Tibial artery (tissue), 4 donors: ENCODE measurements at regions not wholly inside any gene's neighbourhood (a gene's known extent, or its start where the extent isn't known, plus 50 kb on each side); places are given as distances from the start of the nearest gene placed in this dataset.

ENCODE experiments used
- DNase-seq, 2 donors: peaks; one replicate each; pipeline ENCODE4 v3.0.0-alpha.2; 2019
- H3K27ac ChIP-seq, 2 donors: fragments of 200-600 bp; sonication (generic) in 1 of 2; 1 replicate in 1 of 2; 2 replicates in 1 of 2; pipeline ENCODE4 v1.5.1; 2018 to 2019; ENCODE audit warnings: mild to moderate bottlenecking in 1 of 2
- H3K27me3 ChIP-seq, 2 donors: fragments of 200-600 bp; sonication (generic) in 1 of 2; one replicate each; pipeline versions ENCODE4 v1.5.1 to v1.6.0; 2016 to 2019
- H3K36me3 ChIP-seq, 3 donors: fragments of 200-600 bp; sonication (generic) in 2 of 3; one replicate each; pipeline ENCODE4 v1.5.1; 2016 to 2019; ENCODE audit warnings: mild to moderate bottlenecking in 2 of 3
- H3K4me1 ChIP-seq, 4 donors: fragments of 200-600 bp; sonication (generic) in 2 of 4; 1 replicate in 3 of 4; 2 replicates in 1 of 4; pipeline ENCODE4 v1.5.1; 2016 to 2019
- H3K4me3 ChIP-seq, 2 donors: fragments of 200-600 bp; sonication (generic) in 1 of 2; 1 replicate in 1 of 2; 2 replicates in 1 of 2; pipeline ENCODE4 v1.5.1; 2018 to 2019; ENCODE audit warnings: mild to moderate bottlenecking in 2 of 2
- H3K9me3 ChIP-seq, 3 donors: fragments of 200-600 bp; sonication (generic) in 1 of 3; one replicate each; pipeline ENCODE4 v1.5.1; 2016 to 2019
- intact Hi-C: fragments of 100-400 bp; cut with DNase I; formaldehyde crosslinking; loops from one replicate; pipeline ENCODE4 v1.15.0; 2023; ENCODE audit warnings: low total_unique reads
- TF ChIP-seq, protein P1 (sequence below), 2 experiments: fragments of 200-600 bp in 1 of 2; fragments of 450-650 bp in 1 of 2; IDR thresholded peaks; one replicate each; pipeline ENCODE4 v1.5.1; 2017 to 2019; ENCODE audit warnings: antibody characterized with exemption in 2 of 2, mild to moderate bottlenecking in 1 of 2, moderate library complexity in 1 of 2

DNA sequence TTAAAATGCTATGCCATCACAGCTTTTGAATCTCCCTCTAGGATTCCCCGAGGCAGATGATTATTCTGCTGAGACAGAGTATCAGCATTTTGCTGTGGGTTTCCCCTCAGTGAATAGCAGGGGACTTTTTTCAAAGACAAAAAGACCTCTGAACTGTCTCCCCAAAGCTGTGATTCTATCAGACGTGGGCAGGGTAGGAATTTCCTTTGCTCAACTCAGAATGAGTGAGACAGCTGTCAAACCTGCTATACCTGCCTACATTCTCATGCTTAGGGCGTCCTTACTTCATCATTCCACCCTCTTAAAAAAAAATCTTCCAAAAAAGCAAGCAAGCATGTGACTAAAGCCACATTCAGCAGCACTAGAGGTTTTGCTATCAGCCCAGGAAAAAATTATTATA is 147.6 kb upstream of the FAM83B start:
- Histone ChIP-seq H3K27me3 (no peaks in the 10 kb centered on the region), H3K4me3 (no peak overlapping the region), H3K4me1 (no peaks in the 10 kb centered on the region), H3K27ac (no peak overlapping the region), H3K36me3 (no peaks in the 10 kb centered on the region), H3K9me3 (no peaks in the 10 kb centered on the region)
- intact Hi-C loops, result no loop called here
- TF ChIP-seq, protein P1, sequence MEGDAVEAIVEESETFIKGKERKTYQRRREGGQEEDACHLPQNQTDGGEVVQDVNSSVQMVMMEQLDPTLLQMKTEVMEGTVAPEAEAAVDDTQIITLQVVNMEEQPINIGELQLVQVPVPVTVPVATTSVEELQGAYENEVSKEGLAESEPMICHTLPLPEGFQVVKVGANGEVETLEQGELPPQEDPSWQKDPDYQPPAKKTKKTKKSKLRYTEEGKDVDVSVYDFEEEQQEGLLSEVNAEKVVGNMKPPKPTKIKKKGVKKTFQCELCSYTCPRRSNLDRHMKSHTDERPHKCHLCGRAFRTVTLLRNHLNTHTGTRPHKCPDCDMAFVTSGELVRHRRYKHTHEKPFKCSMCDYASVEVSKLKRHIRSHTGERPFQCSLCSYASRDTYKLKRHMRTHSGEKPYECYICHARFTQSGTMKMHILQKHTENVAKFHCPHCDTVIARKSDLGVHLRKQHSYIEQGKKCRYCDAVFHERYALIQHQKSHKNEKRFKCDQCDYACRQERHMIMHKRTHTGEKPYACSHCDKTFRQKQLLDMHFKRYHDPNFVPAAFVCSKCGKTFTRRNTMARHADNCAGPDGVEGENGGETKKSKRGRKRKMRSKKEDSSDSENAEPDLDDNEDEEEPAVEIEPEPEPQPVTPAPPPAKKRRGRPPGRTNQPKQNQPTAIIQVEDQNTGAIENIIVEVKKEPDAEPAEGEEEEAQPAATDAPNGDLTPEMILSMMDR (IDR thresholded peaks at IDR 0.05), result no peak
- DNase-seq, result no peak

DNA sequence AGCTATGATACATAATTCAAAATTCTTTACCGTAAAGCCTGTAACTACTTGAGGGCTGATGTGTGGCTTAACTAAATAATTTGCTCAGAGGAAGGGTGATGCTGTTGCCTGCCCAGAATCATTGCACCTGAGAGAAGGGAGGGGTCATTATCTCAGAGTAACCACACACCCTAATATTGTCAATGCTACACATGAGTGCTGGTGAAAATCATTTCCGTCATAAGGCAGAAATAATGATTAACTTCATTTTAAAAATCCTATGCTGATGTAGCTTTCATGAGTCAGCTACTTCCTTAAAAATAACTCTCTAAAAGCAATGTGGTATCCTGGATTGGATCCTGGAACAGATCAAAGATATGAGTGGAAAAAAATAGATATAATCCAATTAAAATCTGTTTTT is 146.4 kb upstream of the FAM83B start:
- intact Hi-C loops, result no loop called here
- H3K27me3 ChIP-seq, result no peaks in the 10 kb centered on the region
- H3K9me3 ChIP-seq, result no peaks in the 10 kb centered on the region
- no peak for DNase-seq
- H3K4me1 ChIP-seq, result no peaks in the 10 kb centered on the region
- no peak overlapping the region for H3K4me3 ChIP-seq
- no peaks in the 10 kb centered on the region for H3K36me3 ChIP-seq
- TF ChIP-seq, protein P1 (IDR thresholded peaks at IDR 0.05), result no peak
- no peak overlapping the region for H3K27ac ChIP-seq

DNA sequence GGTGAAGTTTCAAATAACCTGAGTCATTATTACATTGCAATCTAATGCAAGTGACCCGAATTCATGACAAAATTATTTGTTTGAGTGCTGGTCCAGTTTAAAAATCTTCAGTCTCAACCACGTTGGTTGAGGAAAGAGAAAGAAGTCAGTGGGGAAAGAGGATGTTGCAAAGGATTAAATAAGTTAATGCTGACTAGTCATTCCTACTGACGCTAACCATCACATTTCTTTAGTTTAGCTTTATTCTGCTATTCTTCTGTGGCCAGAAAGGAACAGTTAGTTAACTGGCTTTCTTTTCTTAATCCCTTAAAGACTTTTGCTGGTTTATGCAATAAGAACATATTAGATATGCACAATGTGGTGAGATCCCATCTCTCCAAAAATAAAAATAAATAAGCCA is 143.8 kb upstream of the FAM83B start:
- Histone ChIP-seq H3K9me3 (no peaks in the 10 kb centered on the region), H3K4me3 (no peak overlapping the region), H3K27me3 (no peaks in the 10 kb centered on the region), H3K27ac (no peak overlapping the region), H3K36me3 (no peaks in the 10 kb centered on the region), H3K4me1 (peaks cover 0 to 5% (median 0%) of the 10 kb centered on the region in 4 donors)
- TF ChIP-seq, protein P1 (IDR thresholded peaks at IDR 0.05), result no peak
- DNase-seq, result no peak
- intact Hi-C loops, result no loop called here

DNA sequence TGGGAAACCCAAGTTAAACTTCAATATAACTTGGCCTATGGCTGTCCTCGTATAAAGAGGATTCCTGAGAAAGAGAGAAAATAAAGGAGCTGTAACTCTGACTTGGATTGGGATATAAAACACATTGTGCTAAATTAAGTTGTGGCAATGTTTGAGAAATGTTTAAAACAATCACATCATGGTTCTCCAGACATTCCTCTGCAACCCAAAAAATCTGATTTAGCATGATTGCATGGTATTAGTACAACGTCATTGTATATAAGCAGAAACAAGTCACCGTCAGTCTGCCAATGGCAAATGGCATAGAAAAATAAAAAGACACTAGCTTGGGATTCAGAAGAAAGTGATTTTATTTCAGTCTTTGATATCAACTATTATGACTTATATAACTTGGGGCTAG is 140.2 kb upstream of the FAM83B start:
- no peaks in the 10 kb centered on the region for H3K9me3 ChIP-seq
- H3K27ac ChIP-seq, result no peak overlapping the region
- TF ChIP-seq, protein P1 (IDR thresholded peaks at IDR 0.05), result no peak
- H3K4me1 ChIP-seq, result peaks cover 0 to 5% (median 0%) of the 10 kb centered on the region in 4 donors
- H3K4me3 ChIP-seq, result no peak overlapping the region
- no peaks in the 10 kb centered on the region for H3K36me3 ChIP-seq
- intact Hi-C loops, result no loop called here
- no peak for DNase-seq
- H3K27me3 ChIP-seq, result no peaks in the 10 kb centered on the region

DNA sequence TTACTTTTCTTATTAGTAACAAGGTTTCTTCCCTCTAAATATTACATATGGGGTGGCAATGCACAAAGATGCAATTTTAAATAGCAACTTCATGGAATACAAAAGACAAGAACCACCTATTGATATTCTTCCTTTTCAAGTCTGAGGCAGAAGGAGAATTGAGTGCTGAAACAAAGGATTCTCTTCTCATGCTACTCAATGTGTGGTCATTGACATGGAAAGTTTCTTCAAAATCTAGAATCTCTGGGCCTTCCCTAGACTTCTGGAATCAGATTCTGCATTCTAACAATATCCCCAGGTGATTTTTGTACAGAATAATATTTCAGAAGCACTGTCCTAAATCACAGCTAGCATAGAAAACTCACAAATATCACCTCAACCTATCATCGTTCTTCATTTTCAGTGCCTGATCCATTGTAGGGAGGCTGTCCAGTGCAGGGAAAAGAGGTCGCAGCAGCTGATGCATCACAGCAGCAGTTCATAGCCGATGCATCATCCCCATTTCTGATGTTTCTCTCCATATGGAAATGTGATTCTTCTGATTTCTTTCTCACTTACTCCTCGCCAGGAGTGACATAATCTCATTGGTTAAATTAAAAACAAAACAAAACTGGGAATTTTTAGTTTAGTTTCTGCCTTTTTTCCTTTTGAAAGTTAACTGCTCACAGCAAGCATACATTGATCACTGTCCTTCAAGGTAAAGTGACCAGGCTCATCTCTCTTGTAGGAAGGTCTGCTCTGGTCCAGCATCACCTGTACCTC is 139.5 kb upstream of the FAM83B start:
- Histone ChIP-seq H3K27me3 (no peaks in the 10 kb centered on the region), H3K4me1 (peaks cover 0 to 5% (median 0%) of the 10 kb centered on the region in 4 donors), H3K27ac (no peak overlapping the region), H3K4me3 (no peak overlapping the region), H3K36me3 (no peaks in the 10 kb centered on the region), H3K9me3 (no peaks in the 10 kb centered on the region)
- DNase-seq, result no peak
- intact Hi-C loops, result no loop called here
- TF ChIP-seq, protein P1 (IDR thresholded peaks at IDR 0.05), result no peak
